GM18951 (cell line): ENCODE measurements at regions not wholly inside any gene's neighbourhood (a gene's known extent, or its start where the extent isn't known, plus 50 kb on each side); places are given as distances from the start of the nearest gene placed in this dataset.
"Not testable (repeated sequence)": the region's sequence is repeated elsewhere in the genome, so short reads cannot be mapped to it uniquely, and the experiment has no call there.

Experiments
- POLR2A ChIP-seq: IDR thresholded peaks from 4 replicates; pipeline ENCODE4 v1.6.1; 2011; ENCODE audit warnings: mild to moderate bottlenecking; ENCODE audit not compliant: insufficient read length, insufficient read depth; ENCODE audit errors: extremely low read depth
- in situ Hi-C: fragments of 300-500 bp; cut with MboI; formaldehyde crosslinking; loops from one replicate; pipeline ENCODE4 v1.12.0; 2022; ENCODE audit warnings: low sequenced_read_pairs, mixed read lengths, inconsistent platforms; ENCODE audit not compliant: unreplicated experiment

- in situ Hi-C loops: not testable (repeated sequence)
These were observed 68.1 kb downstream of the GOLGA6L6 start for GRCh38 chr15:20473465-20473864.

GRCh38 chr15:20472983-20473382 is 68.6 kb downstream of the GOLGA6L6 start:
- in situ Hi-C loops: not testable (repeated sequence)

- in situ Hi-C loops: not testable (repeated sequence)
These were observed 70.8 kb downstream of the GOLGA6L6 start for GRCh38 chr15:20470810-20471209.

- in situ Hi-C loops: not testable (repeated sequence)
These were observed 100.5 kb downstream of the GOLGA6L6 start for GRCh38 chr15:20441138-20441537.

- in situ Hi-C loops: not testable (repeated sequence)
These were observed 101.2 kb downstream of the GOLGA6L6 start for GRCh38 chr15:20440390-20440789.

GRCh38 chr15:20439111-20439510 is 102.5 kb downstream of the GOLGA6L6 start:
- in situ Hi-C loops: not testable (repeated sequence)

GRCh38 chr15:20438255-20438654 is 103.3 kb downstream of the GOLGA6L6 start:
- in situ Hi-C loops: not testable (repeated sequence)

- in situ Hi-C loops: not testable (repeated sequence)
These were observed 108.1 kb downstream of the GOLGA6L6 start for GRCh38 chr15:20433468-20433867.

- in situ Hi-C loops: not testable (repeated sequence)
These were observed 111.1 kb downstream of the GOLGA6L6 start for GRCh38 chr15:20430495-20430894.

- in situ Hi-C loops: not testable (repeated sequence)
These were observed 120.9 kb downstream of the GOLGA6L6 start for GRCh38 chr15:20420710-20421109.

- in situ Hi-C loops: loop anchor here (5.0 kb wide), 1 partner anchor 1881 kb away; no protein-coding TSS in a partner anchor
These were observed 125.0 kb downstream of the GOLGA6L6 start for GRCh38 chr15:20416618-20417017.

GRCh38 chr15:20409667-20410198 is 131.9 kb downstream of the GOLGA6L6 start:
- in situ Hi-C loops: not testable (repeated sequence)

GRCh38 chr15:20409247-20409646 is 132.4 kb downstream of the GOLGA6L6 start:
- in situ Hi-C loops: no loop called here
- TF ChIP-seq POLR2A: no peak

- no peak for TF ChIP-seq POLR2A
- in situ Hi-C loops: no loop called here
These were observed 134.0 kb downstream of the GOLGA6L6 start for GRCh38 chr15:20407553-20407952.

- in situ Hi-C loops: not testable (repeated sequence)
These were observed 137.0 kb downstream of the GOLGA6L6 start for GRCh38 chr15:20404571-20404970.

- in situ Hi-C loops: not testable (repeated sequence)
These were observed 139.0 kb downstream of the GOLGA6L6 start for GRCh38 chr15:20402586-20402985.

GRCh38 chr15:20401058-20401457 is 140.5 kb downstream of the GOLGA6L6 start:
- in situ Hi-C loops: not testable (repeated sequence)

- in situ Hi-C loops: not testable (repeated sequence)
These were observed 142.9 kb downstream of the GOLGA6L6 start for GRCh38 chr15:20398680-20399079.

GRCh38 chr15:20388161-20388560 is 153.4 kb downstream of the GOLGA6L6 start:
- in situ Hi-C loops: not testable (repeated sequence)
